OCI-LY3 (cell line): ENCODE measurements at regions not wholly inside any gene's neighbourhood (a gene's known extent, or its start where the extent isn't known, plus 50 kb on each side); places are given as distances from the start of the nearest gene placed in this dataset.
"Not testable (repeated sequence)": the region's sequence is repeated elsewhere in the genome, so short reads cannot be mapped to it uniquely, and the experiment has no call there.

Source experiments
- H2AFZ ChIP-seq: fragments of 200-600, 300-600 bp; shearing (Covaris generic); 2 replicates; pipeline ENCODE4 v1.6.0; 2014; ENCODE audit warnings: antibody characterized with exemption, low read depth, low read length
- H3K27ac ChIP-seq: fragments of 200-600, 300-600 bp; sonication (generic); 2 replicates; pipeline ENCODE4 v1.5.1; 2014; ENCODE audit warnings: mild to moderate bottlenecking, low read length, moderate library complexity, mixed read lengths
- H3K27me3 ChIP-seq: fragments of 200-600, 300-600 bp; sonication (generic); 2 replicates; pipeline ENCODE4 v1.6.1; 2014; ENCODE audit warnings: low read depth, low read length, mixed read lengths
- H3K36me3 ChIP-seq: fragments of 200-600, 300-600 bp; sonication (generic); replicated peaks from 2 replicates; pipeline ENCODE3; 2014; ENCODE audit warnings: low read depth, low read length, mixed read lengths
- H3K4me1 ChIP-seq: fragments of 300-600, 200-600 bp; sonication (generic); 2 replicates; pipeline ENCODE4 v1.6.1; 2014; ENCODE audit warnings: low read length, mixed read lengths
- H3K4me2 ChIP-seq: fragments of 200-600, 300-600 bp; sonication (generic); 2 replicates; pipeline ENCODE4 v1.6.1; 2014; ENCODE audit warnings: low read length, mixed read lengths
- H3K4me3 ChIP-seq: fragments of 300-600, 200-600 bp; sonication (generic); 2 replicates; pipeline ENCODE4 v1.5.1; 2014; ENCODE audit warnings: antibody characterized with exemption, mild to moderate bottlenecking, low read length, moderate library complexity
- H3K79me2 ChIP-seq: fragments of 300-600, 200-600 bp; shearing (Covaris generic); 2 replicates; pipeline ENCODE4 v1.6.1; 2014; ENCODE audit warnings: mild to moderate bottlenecking, low read length, mixed read lengths
- H3K9ac ChIP-seq: fragments of 300-600, 200-600 bp; shearing (Covaris generic); 2 replicates; pipeline ENCODE4 v1.6.0; 2014; ENCODE audit warnings: mild to moderate bottlenecking, low read length, moderate library complexity
- H3K9me3 ChIP-seq: fragments of 200-600, 300-600 bp; shearing (Covaris generic); 2 replicates; pipeline ENCODE4 v1.6.1; 2014; ENCODE audit warnings: low read length, mixed read lengths; ENCODE audit not compliant: insufficient read depth
- H4K20me1 ChIP-seq: fragments of 200-600, 300-600 bp; sonication (generic); 2 replicates; pipeline ENCODE4 v1.6.1; 2016; ENCODE audit warnings: low read length, mixed read lengths; ENCODE audit not compliant: insufficient read depth
- EZH2phosphoT487 ChIP-seq: fragments of 200-600 bp; shearing (Covaris generic); IDR thresholded peaks from 2 replicates; pipeline ENCODE4 v1.6.1; 2018; ENCODE audit warnings: antibody characterized with exemption, mixed run types, low read depth
- TF ChIP-seq, protein P1 (sequence below): fragments of 200-600, 300-600 bp; sonication (generic); IDR thresholded peaks from 2 replicates; pipeline ENCODE4 v1.5.1; 2014; ENCODE audit warnings: antibody characterized with exemption, low read length, low read depth

DNA sequence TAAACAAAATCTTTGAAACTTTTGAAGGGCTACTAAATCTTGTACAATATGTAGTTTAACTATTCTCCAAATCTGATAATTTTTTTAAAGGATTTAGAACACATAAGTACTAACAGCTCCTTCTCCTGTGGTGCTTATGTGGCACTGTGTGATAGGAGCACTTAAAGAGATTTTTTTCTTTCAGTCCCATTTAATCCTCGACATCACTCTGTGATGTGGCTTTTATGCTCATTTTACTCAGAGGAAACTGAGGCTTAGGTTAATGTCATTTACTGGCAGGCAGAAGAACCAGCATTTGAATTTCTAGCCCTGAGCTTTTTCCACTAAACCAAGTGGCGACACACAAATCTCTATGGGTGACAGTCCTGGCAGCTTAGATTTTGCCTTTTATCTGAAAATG lies 92.4 kb downstream of the SAMD9 start:
- TF ChIP-seq EZH2phosphoT487: no peak
- TF ChIP-seq, protein P1, sequence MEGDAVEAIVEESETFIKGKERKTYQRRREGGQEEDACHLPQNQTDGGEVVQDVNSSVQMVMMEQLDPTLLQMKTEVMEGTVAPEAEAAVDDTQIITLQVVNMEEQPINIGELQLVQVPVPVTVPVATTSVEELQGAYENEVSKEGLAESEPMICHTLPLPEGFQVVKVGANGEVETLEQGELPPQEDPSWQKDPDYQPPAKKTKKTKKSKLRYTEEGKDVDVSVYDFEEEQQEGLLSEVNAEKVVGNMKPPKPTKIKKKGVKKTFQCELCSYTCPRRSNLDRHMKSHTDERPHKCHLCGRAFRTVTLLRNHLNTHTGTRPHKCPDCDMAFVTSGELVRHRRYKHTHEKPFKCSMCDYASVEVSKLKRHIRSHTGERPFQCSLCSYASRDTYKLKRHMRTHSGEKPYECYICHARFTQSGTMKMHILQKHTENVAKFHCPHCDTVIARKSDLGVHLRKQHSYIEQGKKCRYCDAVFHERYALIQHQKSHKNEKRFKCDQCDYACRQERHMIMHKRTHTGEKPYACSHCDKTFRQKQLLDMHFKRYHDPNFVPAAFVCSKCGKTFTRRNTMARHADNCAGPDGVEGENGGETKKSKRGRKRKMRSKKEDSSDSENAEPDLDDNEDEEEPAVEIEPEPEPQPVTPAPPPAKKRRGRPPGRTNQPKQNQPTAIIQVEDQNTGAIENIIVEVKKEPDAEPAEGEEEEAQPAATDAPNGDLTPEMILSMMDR: no peak
- H3K4me1 ChIP-seq: no peaks in the 10 kb centered on the region
- H3K79me2 ChIP-seq: no peaks in the 10 kb centered on the region
- no peaks in the 10 kb centered on the region for H3K36me3 ChIP-seq
- H3K4me3 ChIP-seq: no peak overlapping the region
- H2AFZ ChIP-seq: no peak overlapping the region
- H3K9me3 ChIP-seq: no peaks in the 10 kb centered on the region
- H4K20me1 ChIP-seq: no peaks in the 10 kb centered on the region
- no peak overlapping the region for H3K4me2 ChIP-seq
- H3K9ac ChIP-seq: no peak overlapping the region
- H3K27ac ChIP-seq: no peak overlapping the region
- no peaks in the 10 kb centered on the region for H3K27me3 ChIP-seq

DNA sequence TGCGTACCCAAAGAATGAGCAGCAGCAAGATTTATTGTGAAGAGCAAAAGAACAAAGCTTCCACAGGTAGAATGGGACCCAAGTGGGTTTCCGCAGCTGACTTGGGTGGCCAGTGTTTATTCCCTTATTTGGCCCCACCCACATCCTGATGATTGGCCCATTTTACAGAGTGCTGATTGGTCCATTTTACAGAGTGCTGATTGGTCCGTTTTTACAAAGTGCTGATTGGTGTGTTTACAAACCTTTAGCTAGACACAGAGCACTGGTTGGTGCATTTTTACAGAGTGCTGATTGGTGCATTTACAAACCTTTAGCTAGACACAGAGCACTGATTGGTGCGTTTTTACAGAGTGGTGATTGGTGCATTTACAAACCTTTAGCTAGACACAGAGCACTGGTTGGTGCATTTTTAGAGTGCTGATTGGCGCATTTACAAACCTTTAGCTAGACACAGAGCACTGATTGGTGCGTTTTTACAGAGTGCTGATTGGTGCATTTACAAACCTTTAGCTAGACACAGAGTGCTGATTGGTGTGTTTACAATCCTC lies 94.8 kb downstream of the SAMD9 start:
- H3K9ac ChIP-seq, H3K27me3 ChIP-seq, H4K20me1 ChIP-seq, H3K4me2 ChIP-seq, H3K4me1 ChIP-seq, H3K27ac ChIP-seq, H3K9me3 ChIP-seq, H3K36me3 ChIP-seq, H3K4me3 ChIP-seq, H3K79me2 ChIP-seq, H2AFZ ChIP-seq: not testable (repeated sequence)

DNA sequence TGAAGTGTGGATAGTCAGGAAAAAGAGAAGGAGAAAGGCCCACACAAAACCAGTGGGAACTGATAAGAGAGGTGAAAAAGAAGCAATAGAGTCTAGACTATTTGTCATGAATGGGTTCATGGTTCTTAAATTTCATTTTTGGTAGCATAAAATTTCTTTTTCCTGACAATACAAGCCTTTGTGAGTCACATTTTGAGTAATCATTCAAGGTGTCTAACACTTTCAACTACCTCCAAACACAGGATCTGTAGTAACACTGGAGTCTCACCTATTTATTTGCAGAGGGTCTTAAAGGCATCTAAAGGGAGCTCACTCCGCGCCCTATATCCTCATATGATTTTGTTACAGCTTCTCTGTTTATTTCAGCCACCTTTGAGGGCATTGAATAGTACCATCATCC lies 96.0 kb downstream of the SAMD9 start:
- Histone ChIP-seq H3K9ac (no peak overlapping the region), H3K4me2 (no peak overlapping the region), H2AFZ (no peak overlapping the region), H3K4me1 (no peaks in the 10 kb centered on the region), H3K36me3 (no peaks in the 10 kb centered on the region), H3K9me3 (no peaks in the 10 kb centered on the region), H4K20me1 (no peaks in the 10 kb centered on the region), H3K27me3 (no peaks in the 10 kb centered on the region), H3K27ac (no peak overlapping the region), H3K79me2 (no peaks in the 10 kb centered on the region), H3K4me3 (no peak overlapping the region)
- no peak for TF ChIP-seq EZH2phosphoT487
- TF ChIP-seq, protein P1: no peak

- Histone ChIP-seq H3K9me3 (no peaks in the 10 kb centered on the region), H3K36me3 (no peaks in the 10 kb centered on the region), H3K79me2 (no peaks in the 10 kb centered on the region), H3K4me3 (no peak overlapping the region), H3K4me1 (no peaks in the 10 kb centered on the region), H3K4me2 (no peak overlapping the region), H3K27me3 (no peaks in the 10 kb centered on the region), H3K27ac (no peak overlapping the region), H2AFZ (no peak overlapping the region), H4K20me1 (no peaks in the 10 kb centered on the region), H3K9ac (no peak overlapping the region)
- TF ChIP-seq EZH2phosphoT487: no peak
- TF ChIP-seq, protein P1: no peak
Observed at GRCh38 chr7:93018716-93019115, 99.1 kb downstream of the SAMD9 start.
